Glomerular visceral epithelial cell (primary cell): ENCODE measurements at regions not wholly inside any gene's neighbourhood (a gene's known extent, or its start where the extent isn't known, plus 50 kb on each side); places are given as distances from the start of the nearest gene placed in this dataset.
"Not testable (repeated sequence)": the region's sequence is repeated elsewhere in the genome, so short reads cannot be mapped to it uniquely, and the experiment has no call there.

Experiments used
- DNase-seq: peaks from one replicate; pipeline ENCODE4 v3.0.0-alpha.2; 2016; ENCODE audit errors: extremely low spot score

DNA sequence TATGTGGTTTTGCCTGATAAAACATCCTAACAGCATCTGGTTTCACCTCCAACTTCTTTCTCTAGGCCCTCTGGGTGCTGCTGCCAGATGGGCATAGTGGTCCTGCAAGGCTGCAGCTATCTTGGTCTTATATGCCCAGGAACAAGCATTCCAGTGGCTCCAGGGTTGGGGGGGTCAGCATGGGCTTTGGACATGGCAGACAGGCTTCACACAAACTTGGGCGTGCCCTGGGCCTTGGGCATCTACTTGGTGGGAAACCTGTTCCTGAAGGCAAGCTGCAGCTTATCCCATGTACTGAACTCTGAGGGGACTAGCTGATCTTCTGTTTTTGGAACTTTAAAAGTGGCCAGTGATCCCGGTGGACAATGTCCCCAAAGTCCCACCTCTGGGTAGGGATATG is 54.9 kb upstream of the ZNF678 start:
- DNase-seq: no peak

DNA sequence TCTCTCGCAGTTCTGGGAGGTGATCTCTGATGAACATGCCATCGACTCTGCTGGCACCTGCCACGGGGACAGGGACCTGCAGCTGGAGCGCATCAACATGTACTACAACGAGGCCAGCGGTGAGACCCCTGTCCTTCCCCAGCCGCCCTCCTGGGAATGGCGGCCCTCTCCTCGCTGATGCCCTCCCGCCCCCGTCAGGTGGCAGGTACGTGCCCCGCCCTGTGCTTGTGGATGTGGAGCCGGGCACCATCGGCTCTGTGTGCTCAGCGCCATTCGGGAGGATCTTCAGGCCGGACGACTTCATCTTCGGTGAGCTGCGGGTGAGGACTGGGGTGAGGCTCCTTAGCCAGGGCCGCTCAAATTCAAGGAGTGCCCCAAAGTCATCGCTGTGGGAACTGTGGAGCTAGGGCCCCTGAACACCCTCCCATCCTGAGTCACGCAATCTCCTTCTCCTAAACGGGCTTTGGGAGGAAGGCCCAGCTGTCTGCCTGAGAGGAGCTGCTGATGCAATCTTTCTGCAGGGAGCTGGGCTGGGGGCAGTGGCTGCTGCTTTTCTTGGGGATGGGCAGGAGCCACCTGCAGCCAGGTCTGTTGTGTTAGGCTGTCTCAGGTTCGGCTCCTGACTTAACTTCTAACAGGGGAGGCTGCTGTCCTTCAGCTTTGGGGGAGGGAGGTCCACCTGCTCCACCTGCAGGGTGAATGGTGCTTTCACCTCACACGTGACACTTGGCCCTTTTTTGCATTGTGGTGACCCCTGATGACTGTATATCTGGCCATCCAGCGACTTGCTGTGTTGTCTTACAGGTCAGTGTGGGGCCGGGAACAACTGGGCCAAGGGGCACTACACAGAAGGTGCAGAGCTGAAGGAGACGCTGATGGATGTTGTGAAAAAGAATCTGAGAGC is 56.6 kb upstream of the ZNF678 start:
- DNase-seq: not testable (repeated sequence)

DNA sequence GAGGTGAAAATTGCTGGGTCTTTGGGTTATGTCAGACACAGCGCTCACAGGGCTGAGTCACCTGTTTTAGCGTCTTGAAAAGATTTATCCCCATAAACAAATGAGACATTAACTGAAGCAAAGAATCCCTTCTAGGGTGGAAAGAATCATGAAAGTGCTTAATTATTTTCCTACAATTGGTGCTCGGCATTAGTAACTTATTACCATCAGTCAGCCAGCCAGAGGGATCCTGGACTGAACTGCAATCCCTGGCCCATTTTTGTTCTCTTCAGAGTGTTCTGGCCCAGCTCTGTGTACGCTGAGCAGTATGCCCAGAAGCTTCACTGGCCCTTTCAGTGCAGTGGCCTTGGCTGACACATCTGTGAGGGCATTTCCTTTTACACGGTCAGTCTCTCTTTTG is 67.3 kb upstream of the ZNF678 start:
- DNase-seq: not testable (repeated sequence)

DNA sequence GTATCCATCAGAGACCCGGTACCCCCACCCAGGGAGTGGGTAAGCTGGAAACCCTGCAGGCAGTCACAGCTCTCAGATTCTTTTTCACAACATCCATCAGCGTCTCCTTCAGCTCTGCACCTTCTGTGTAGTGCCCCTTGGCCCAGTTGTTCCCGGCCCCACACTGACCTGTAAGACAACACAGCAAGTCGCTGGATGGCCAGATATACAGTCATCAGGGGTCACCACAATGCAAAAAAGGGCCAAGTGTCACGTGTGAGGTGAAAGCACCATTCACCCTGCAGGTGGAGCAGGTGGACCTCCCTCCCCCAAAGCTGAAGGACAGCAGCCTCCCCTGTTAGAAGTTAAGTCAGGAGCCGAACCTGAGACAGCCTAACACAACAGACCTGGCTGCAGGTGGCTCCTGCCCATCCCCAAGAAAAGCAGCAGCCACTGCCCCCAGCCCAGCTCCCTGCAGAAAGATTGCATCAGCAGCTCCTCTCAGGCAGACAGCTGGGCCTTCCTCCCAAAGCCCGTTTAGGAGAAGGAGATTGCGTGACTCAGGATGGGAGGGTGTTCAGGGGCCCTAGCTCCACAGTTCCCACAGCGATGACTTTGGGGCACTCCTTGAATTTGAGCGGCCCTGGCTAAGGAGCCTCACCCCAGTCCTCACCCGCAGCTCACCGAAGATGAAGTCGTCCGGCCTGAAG is 69.3 kb upstream of the ZNF678 start:
- DNase-seq: not testable (repeated sequence)

DNA sequence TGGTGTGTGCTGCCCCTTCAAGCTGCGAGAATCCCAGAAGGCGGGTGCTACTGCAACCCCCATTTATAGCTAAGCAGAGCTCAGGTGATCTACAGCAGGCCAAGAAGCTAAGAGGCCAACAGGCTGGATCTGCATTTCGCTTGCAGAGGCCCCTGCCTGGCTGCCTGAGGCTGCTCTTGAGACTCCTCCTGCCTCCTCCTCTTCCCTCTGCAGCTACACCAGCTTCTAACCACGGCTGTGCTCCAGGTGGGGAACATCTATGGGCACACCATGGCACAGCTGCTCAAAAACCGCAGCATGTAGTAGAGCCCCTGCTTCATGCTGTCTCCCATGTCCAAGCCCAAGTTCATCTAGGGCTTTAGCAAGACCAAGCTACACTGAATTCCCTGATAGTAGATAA is 72.9 kb upstream of the ZNF678 start:
- no peak for DNase-seq

DNA sequence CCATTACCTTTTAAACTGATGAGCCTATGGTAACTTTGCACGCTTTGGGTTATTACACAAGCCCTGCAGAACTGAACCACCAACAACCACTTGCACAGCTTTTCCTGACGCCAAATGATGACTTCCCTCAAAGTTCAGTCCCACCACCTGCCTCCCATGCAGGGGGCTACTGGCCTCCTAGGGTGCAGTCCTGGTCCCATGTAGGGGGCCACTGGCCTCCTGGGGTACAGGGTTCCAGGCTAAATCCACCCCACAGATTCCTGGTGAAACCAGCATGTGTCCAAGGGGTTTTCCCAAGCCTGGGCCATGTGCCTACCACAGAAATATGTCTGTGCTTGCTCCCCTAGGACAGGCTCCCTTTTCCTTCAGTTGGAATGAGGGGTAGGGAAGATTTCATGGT is 73.4 kb upstream of the ZNF678 start:
- no peak for DNase-seq

DNA sequence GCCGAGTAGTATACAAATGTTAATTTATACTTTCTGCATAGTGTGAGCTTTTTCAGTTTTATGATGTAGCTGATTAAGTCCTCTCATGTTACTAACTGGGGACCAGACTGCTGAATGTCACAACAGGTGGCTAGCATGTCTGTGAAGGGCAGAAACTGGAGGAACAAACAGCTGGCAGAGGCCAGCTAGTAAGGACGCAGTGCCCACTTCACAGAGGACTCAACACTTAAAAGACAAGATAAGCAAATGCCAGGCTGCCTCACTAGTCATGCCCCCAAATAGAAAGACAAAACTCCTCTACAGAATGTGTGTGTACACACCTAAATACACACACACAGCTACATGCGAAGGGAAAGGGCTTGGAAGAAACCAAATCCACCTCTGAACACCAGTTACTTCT is 73.8 kb upstream of the ZNF678 start:
- DNase-seq: no peak

DNA sequence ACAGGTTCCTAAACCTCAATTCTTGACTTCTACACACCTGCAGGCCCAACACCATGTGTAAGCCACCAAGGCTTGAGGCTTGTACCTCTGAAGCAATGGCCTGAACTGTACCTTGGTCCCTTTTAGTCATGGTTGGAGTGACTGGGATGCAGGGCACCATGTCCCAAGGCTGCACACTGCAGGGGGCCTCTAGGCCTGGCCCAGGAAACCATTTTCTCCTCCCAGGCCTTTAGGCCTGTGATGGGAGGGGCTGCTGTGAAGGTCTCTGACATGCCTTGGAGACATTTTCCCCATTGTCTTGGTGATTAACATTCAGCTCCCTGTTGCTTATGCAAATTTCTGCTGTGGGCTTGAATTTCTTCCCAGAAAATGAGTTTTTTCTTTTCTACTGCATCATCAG is 75.8 kb upstream of the ZNF678 start:
- no peak for DNase-seq

DNA sequence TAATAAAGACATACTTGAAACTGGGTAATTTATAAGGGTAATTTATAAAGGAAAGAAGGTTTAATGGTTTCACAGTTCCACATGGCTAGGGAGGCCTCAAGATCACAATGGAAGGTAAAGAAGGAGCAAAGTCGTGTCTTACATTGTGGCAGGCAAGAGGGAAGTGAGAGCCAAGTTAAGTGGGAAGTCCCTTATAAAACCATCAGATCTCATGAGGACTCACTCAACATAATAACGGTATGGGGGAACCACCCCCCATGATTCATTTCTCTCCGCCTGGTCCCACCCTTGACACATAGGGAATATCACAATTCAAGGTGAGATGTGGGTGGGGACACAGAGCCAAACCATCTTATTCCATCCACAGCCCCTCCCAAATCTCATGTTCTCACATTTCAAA is 76.8 kb upstream of the ZNF678 start:
- DNase-seq: no peak

DNA sequence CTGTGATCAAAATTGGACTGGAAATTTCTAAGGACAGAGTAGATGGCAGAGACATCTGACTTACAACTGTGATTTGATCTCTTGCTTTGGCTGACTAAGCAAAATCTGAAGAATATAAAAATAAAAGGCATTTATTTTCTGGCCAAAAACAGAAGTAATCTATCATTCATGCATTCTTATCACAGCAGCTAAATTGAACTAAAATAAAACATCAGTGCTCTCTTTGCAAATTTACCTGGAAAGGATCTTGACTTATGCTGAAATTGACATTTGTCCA is 81.4 kb upstream of the ZNF678 start:
- no peak for DNase-seq

DNA sequence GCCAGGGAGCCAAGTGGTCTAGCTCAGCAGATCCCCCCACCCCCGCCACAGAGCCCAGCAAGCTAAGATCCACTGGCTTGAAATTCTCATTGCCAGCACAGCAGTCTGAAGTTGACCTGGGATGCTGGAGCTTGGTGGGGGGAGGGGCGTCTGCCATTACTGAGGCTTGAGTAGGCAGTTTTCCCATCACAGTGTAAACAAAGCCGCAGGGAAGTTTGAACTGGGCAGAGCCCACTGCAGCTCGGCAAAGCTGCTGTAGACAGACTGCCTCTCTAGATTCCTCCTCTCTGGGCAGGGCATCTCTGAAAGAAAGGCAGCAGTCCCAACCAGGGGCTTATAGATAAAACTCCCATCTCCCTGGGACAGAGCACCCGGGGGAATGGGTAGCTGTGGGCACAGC is 89.3 kb upstream of the ZNF678 start:
- DNase-seq: not testable (repeated sequence)

DNA sequence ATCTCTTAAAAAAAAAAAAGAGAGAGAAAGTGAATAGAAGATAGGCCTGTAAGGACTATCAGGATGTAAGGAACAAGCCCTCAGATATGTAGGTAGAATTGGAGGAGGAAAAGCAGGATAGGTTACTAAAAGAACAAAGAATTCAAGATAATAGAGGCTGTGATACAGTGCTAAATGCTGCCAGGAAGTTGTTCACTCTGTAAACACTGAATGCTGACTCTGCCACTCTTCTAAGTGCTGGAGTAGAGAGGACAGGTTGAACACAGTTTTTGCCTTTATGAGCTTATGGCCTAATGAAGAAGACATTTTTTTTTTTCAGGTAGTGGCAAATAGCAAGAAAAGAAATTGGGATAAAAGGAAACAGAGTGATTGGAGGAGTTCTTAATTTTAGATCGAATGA is 90.6 kb upstream of the ZNF678 start:
- DNase-seq: no peak

DNA sequence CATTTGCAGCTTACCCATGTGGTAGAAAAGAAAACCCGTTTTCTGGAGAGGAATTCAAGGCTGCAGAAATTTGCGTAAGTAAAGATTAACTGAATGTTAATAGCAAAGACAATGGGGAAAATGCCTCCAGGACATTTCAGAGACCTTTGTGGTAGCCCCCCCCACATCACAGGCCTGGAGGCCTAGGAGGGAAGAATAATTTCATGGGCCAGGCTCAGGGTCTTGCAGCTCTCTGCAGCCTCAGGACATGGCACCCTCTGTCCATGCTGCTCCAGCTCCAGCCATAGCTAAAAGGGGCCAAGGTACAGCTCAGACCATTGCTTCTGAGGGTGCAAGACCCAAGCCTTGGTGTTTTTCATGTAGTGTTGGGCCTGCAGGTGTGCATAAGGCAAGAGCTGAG is 92.7 kb upstream of the ZNF678 start:
- DNase-seq: no peak

DNA sequence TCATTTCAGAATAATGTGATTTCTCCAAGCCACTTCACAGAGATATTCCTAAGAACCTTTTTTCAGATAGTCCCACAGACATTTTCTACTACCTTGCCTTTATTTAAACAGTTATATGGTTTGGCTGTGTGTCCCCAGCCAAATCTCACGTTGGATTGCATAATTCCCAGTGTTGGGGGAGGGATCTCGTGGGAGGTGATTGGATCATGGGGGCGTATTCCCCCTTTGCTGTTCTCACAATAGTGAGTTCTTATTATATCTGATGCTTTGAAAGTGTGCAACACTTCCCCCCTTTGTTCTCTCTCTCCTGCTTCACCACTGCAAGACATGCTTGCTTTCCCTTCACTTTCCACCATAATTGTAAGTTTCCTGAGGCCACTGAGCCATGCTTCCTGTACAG is 93.6 kb upstream of the ZNF678 start:
- DNase-seq: no peak

DNA sequence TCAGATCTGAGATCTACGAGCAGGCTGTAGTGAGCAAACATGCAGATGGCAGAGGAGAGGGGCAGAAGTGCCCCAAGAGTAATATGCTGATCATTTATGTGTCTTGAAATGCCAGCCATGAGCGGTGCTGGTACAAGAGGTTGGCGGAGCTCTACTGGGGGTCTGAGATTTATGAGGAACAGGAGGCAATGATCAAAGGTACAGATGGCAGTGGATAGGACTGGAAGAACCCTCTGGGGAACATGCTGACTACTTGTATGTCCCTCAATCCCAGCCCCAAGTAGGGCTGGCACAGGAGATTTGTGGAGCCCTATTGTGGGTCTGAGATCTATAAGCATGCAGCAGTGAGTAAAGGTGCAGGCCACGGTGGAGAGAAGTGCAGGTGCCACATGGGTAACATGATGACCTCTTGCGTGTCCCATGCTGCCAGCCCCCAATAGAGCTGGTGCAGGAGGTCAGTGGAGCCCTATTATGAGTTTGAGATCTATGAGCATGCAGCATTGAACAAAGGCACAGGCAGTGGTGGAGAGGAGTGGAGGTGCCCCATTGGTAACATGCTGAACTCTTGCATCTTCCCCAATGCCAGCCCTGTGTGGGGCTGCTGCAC is 97.2 kb upstream of the ZNF678 start:
- DNase-seq: no peak

DNA sequence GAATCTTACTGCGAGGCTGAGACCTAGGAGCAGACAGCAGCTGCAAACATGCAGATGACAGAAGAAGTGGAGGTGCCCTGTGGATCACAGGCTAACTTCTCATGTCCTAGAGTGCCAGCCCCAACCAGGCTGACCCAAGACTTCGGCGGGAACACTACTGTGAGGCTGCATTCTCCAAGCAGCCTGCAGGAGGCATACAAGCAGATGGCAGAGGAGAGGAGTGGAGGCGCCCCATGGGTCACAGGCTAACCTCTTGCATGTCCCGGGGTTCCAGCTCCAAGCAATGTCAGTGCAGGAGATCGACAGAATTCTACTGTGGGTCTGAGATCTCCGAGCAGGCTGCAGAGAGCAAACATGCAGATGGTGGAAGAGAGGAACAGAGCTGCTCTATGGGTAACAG is 98.1 kb upstream of the ZNF678 start:
- no peak for DNase-seq

DNA sequence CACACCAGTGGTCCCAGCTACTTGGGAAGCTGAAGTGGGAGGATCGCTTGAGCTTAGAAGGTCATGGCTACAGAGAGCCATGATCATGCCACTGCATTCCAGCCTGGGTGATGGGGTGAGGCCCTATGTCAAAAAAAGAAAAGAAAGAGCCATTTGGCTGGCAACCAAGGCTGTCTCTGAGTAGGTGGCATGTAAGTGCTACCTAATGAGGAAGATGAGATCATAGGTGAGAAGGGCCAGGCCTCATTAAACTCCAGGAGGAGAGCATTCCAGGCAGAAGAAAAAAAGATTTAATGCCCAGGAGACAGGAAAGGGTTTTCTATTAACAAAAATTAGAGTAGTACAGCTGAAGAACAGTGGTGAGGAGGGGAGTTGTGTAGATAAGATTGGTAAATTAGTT is 103.4 kb upstream of the ZNF678 start:
- DNase-seq: peak; percentile 37

DNA sequence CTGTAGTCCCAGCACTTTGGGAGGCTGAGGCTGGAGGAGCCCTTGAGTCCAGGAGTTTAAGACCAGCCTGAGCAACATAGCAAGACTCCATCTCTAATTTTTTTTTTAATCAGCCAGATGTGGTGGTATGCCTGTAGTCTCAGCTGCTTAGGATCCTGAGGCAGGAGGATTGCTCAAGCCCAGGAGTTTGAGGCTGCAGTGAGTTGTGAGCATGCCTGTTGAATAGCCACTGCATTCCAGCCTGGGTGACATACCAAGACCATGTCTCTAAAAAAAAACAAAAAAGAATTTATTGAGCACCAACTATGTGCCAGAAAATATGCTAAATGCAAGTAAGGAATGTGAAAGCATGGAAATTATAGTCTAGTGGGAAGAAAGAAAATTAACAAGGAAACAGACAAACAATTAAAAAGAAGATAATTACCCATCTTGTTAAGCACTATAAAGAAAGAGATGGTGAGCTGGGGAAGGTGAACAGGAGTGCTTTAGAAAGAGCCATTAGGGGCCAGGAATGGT is 104.0 kb upstream of the ZNF678 start:
- no peak for DNase-seq

DNA sequence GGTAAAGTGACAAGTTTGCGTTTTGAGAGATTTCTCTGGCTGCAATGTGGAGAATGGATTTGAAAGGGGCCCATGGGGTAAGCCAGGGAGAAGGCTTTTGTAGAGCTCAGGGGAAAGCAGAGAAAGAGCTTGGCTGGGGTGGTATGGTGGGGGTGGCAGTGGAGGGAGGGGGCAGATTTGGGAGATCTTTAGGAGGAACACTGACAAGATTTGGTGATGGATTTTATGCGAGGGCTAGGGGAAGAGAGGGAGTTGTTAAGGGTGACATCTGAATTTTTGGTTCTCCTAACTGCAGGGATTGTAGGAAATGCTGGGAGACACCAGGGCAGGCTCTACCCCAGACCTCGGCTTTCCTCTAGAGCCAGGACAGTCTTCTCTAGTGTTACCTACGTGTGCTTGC is 108.7 kb upstream of the ZNF678 start:
- DNase-seq: no peak

DNA sequence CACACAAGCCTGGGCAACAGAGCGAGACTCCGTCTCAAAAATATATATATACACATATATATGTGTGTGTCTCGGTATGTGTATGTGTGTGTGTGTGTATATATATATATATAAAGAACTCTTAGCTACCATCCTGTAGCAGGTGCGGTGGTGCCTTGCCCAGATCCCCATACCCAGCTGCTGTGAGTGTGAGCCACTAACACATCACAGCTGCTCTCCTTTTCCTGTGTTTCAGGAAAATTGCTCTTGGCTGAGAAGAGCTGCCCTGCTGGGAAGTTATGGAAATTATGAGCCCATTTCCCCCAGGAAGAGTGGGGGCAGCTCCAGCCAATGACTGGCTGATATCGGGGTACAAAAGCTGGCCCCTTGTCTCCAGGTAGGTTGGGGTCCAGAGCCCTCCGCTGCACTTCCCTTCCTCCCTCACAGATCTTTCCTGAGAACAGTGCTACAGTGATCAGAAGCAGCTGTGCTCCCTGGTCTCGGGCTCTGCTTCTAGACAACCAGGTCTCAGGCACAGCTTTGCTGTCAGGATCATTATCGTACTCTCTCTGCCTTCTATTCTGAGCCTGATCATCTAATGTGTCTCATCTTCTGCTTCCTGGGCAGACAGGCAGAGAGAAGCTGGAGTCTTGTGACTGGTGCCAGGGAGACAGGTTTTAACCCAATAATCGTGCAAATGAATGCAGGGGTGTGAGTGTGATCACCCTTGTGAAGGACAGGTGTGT is 109.6 kb upstream of the ZNF678 start:
- DNase-seq: no peak

DNA sequence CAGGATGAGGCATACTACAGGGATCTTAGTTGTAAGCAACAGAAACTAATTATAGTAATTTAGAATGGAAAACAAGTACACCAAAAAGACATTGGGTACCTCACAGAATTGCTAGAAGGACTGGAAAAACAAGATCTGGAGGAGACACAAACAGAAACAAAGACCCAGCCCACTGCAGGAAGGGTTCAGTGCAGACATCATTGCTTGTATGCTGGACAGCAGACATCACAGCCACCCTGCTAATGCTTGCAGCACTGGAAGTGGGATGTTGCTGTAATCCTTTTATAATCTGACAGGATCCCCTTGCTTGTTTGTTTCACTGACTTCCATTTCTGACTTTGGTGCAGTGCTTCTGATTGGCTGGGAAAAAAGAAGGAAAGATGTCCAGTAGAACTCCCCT is 111.4 kb upstream of the ZNF678 start:
- no peak for DNase-seq

DNA sequence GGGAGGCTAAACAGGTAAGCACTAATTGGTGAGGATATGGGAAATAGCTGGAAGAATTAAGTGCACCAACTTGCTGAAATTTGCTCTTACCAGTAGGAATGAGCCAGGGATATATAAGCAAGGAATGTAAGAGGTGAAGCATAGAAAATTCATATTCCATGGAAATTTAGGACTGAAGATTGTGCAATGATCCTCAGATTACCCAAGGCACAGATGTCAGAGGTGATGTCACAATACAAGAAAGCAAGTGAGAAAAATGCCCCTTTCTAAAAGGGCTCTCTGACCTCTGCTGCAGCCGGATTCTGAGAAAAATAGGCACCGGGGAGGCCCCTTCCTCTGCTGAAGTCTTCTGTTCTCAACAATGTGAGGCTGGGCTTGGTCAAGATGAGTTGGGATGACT is 112.3 kb upstream of the ZNF678 start:
- DNase-seq: no peak
